WTC11 (cell line): ENCODE measurements at regions not wholly inside any gene's neighbourhood (a gene's known extent, or its start where the extent isn't known, plus 50 kb on each side); places are given as distances from the start of the nearest gene placed in this dataset.

Source experiments
- ATAC-seq: fragments of 200-7000 bp; cut with Tn5 transposase; 2 replicates; pipeline ENCODE4 v1.10.0; 2021; ENCODE audit warnings: mild to moderate bottlenecking, moderate library complexity
- CTCF ChIA-PET: fragments of 300-600 bp; sonication (Branson Sonifier 250); formaldehyde crosslinking; loops from one replicate; lab custom pipeline; 2021; ENCODE audit warnings: antibody characterized with exemption; lab: Charles Lee
- POLR2A ChIA-PET: fragments of 350-600 bp; sonication (Branson Sonifier 250); formaldehyde crosslinking; loops from one replicate; lab custom pipeline; 2021; ENCODE audit warnings: antibody characterized with exemption; lab: Charles Lee
- DNase-seq: peaks from one replicate; pipeline ENCODE4 v3.0.0; 2021; ENCODE audit warnings: low spot score
- H3K27ac Mint-ChIP-seq: 2 replicates; pipeline ENCODE4 v1.8.0; 2021; ENCODE audit warnings: mixed read lengths
- H3K27me3 Mint-ChIP-seq: 2 replicates; pipeline ENCODE4 v1.8.0; 2021; ENCODE audit warnings: low read depth, mild to moderate bottlenecking, moderate library complexity, mixed read lengths
- H3K36me3 Mint-ChIP-seq: 2 replicates; pipeline ENCODE4 v1.8.0; 2021; ENCODE audit warnings: mixed read lengths
- H3K4me1 Mint-ChIP-seq: 2 replicates; pipeline ENCODE4 v1.8.0; 2022; ENCODE audit warnings: mixed read lengths
- H3K4me3 Mint-ChIP-seq: 2 replicates; pipeline ENCODE4 v1.8.0; 2021; ENCODE audit warnings: mild to moderate bottlenecking, moderate library complexity, mixed read lengths
- H3K9me3 Mint-ChIP-seq: 2 replicates; pipeline ENCODE4 v1.8.0; 2021; ENCODE audit warnings: mixed read lengths
- ATF1 ChIP-seq: sonication (generic); formaldehyde crosslinking; IDR thresholded peaks from 2 replicates; pipeline ENCODE4 v1.8.1; 2023; ENCODE audit warnings: mild to moderate bottlenecking, moderate library complexity, missing genetic modification reagents
- ATF2 ChIP-seq: sonication (generic); formaldehyde crosslinking; IDR thresholded peaks from 2 replicates; pipeline ENCODE4 v1.8.1; 2022; ENCODE audit warnings: low read depth, missing genetic modification reagents, borderline replicate concordance
- E2F5 ChIP-seq: sonication (generic); formaldehyde crosslinking; IDR thresholded peaks from 2 replicates; pipeline ENCODE4 v1.8.1; 2022; ENCODE audit warnings: mild to moderate bottlenecking, moderate library complexity, missing genetic modification reagents
- FOXK1 ChIP-seq: sonication (generic); formaldehyde crosslinking; IDR thresholded peaks from 2 replicates; pipeline ENCODE4 v1.8.0; 2022; ENCODE audit warnings: mild to moderate bottlenecking, moderate library complexity, missing genetic modification reagents
- GTF2I ChIP-seq: fragments of 250-450 bp; sonication (Bioruptor Pico); conservative IDR thresholded peaks from 2 replicates; pipeline ENCODE4 v1.4.0; 2021; ENCODE audit warnings: mild to moderate bottlenecking
- HMGXB4 ChIP-seq: sonication (generic); formaldehyde crosslinking; IDR thresholded peaks from 2 replicates; pipeline ENCODE4 v1.8.1; 2023; ENCODE audit warnings: mild to moderate bottlenecking, moderate library complexity, missing genetic modification reagents
- IRF2 ChIP-seq: sonication (generic); formaldehyde crosslinking; IDR thresholded peaks from 2 replicates; pipeline ENCODE4 v1.8.0; 2022; ENCODE audit warnings: low read depth, missing genetic modification reagents, borderline replicate concordance
- NFATC4 ChIP-seq: fragments of 250-450 bp; sonication (Bioruptor Pico); IDR thresholded peaks from 2 replicates; pipeline ENCODE4 v1.9.0; 2021; ENCODE audit warnings: mild to moderate bottlenecking
- NR2C2 ChIP-seq: sonication (generic); formaldehyde crosslinking; IDR thresholded peaks from 2 replicates; pipeline ENCODE4 v1.8.0; 2022; ENCODE audit warnings: mild to moderate bottlenecking, missing genetic modification reagents
- OVOL2 ChIP-seq: fragments of 250-450 bp; sonication (Bioruptor Pico); IDR thresholded peaks from 2 replicates; pipeline ENCODE4 v1.9.0; 2021; ENCODE audit warnings: mild to moderate bottlenecking, borderline replicate concordance
- PRRX2 ChIP-seq: fragments of 250-450 bp; sonication (Bioruptor Pico); IDR thresholded peaks from 2 replicates; pipeline ENCODE4 v1.8.0; 2021; ENCODE audit warnings: mild to moderate bottlenecking
- RELA ChIP-seq: sonication (generic); formaldehyde crosslinking; IDR thresholded peaks from 2 replicates; pipeline ENCODE4 v1.8.1; 2022; ENCODE audit warnings: missing genetic modification reagents, mild to moderate bottlenecking, borderline replicate concordance
- RORB ChIP-seq: fragments of 250-450 bp; sonication (Bioruptor Pico); IDR thresholded peaks from 2 replicates; pipeline ENCODE4 v1.9.0; 2021; ENCODE audit warnings: mild to moderate bottlenecking
- SMAD4 ChIP-seq: sonication (generic); formaldehyde crosslinking; IDR thresholded peaks from 2 replicates; pipeline ENCODE4 v1.8.0; 2022; ENCODE audit warnings: mild to moderate bottlenecking, missing genetic modification reagents
- SOX15 ChIP-seq: fragments of 250-450 bp; sonication (Bioruptor Pico); IDR thresholded peaks from 2 replicates; pipeline ENCODE4 v1.9.0; 2021; ENCODE audit warnings: mild to moderate bottlenecking
- TCF7 ChIP-seq: sonication (generic); formaldehyde crosslinking; IDR thresholded peaks from 2 replicates; pipeline ENCODE4 v1.8.0; 2022; ENCODE audit warnings: mild to moderate bottlenecking, low read depth, missing genetic modification reagents, moderate library complexity
- TP53 ChIP-seq: sonication (generic); formaldehyde crosslinking; IDR thresholded peaks from 2 replicates; pipeline ENCODE4 v1.8.1; 2023; ENCODE audit warnings: mild to moderate bottlenecking, missing genetic modification reagents
- ZBTB21 ChIP-seq: sonication (generic); formaldehyde crosslinking; IDR thresholded peaks from 2 replicates; pipeline ENCODE4 v1.8.1; 2023; ENCODE audit warnings: mild to moderate bottlenecking, missing genetic modification reagents, borderline replicate concordance
- ZNF232 ChIP-seq: sonication (generic); formaldehyde crosslinking; IDR thresholded peaks from 2 replicates; pipeline ENCODE4 v1.8.0; 2022; ENCODE audit warnings: mild to moderate bottlenecking, missing genetic modification reagents
- ZNF396 ChIP-seq: fragments of 250-450 bp; sonication (Bioruptor Pico); IDR thresholded peaks from 2 replicates; pipeline ENCODE4 v1.8.0; 2021; ENCODE audit warnings: mild to moderate bottlenecking, moderate library complexity, borderline replicate concordance
- TF ChIP-seq, protein P1 (sequence below): sonication (generic); formaldehyde crosslinking; conservative IDR thresholded peaks from 2 replicates; pipeline ENCODE4 v1.8.1; 2023; ENCODE audit warnings: mild to moderate bottlenecking, low read depth, missing genetic modification reagents, moderate library complexity
- TF ChIP-seq, protein P2 (sequence below): fragments of 200-600 bp; IDR thresholded peaks from 2 replicates; pipeline ENCODE4 v1.8.0; 2022; ENCODE audit warnings: antibody characterized with exemption
- TF ChIP-seq, protein P3 (sequence below): fragments of 250-450 bp; sonication (Bioruptor Pico); IDR thresholded peaks from 2 replicates; pipeline ENCODE4 v2.1.2; 2022; ENCODE audit warnings: mild to moderate bottlenecking, moderate library complexity

DNA sequence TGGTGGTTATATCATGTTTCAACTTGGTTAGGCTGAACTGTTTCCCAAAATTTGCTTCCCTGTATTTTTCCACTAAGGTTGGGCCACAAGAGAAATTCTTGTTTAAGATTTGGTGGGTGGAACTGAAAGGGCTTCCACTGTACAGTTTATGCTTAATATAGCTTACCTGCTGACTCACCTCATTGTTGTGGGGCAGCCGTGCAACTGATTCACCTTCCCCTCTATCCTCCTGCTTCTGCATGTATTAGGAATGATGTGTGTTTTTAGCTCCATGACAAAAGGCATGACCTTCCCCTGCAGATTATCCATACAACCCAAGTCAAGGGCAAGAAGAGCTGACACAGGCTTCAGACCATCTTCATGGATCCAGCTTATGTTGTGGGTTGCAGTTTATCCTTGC is 98.4 kb upstream of the GULP1 start:
- no peak overlapping the region; the same call in 1 of the 2 replicates for H3K27ac Mint-ChIP-seq
- H3K36me3 Mint-ChIP-seq: no peaks in the 10 kb centered on the region
- no peaks in the 10 kb centered on the region for H3K9me3 Mint-ChIP-seq
- peaks cover 11% of the 10 kb centered on the region for H3K4me1 Mint-ChIP-seq
- TF ChIP-seq NFATC4 (CRISPR knock-in tag): no peak
- TF ChIP-seq, protein P1, sequence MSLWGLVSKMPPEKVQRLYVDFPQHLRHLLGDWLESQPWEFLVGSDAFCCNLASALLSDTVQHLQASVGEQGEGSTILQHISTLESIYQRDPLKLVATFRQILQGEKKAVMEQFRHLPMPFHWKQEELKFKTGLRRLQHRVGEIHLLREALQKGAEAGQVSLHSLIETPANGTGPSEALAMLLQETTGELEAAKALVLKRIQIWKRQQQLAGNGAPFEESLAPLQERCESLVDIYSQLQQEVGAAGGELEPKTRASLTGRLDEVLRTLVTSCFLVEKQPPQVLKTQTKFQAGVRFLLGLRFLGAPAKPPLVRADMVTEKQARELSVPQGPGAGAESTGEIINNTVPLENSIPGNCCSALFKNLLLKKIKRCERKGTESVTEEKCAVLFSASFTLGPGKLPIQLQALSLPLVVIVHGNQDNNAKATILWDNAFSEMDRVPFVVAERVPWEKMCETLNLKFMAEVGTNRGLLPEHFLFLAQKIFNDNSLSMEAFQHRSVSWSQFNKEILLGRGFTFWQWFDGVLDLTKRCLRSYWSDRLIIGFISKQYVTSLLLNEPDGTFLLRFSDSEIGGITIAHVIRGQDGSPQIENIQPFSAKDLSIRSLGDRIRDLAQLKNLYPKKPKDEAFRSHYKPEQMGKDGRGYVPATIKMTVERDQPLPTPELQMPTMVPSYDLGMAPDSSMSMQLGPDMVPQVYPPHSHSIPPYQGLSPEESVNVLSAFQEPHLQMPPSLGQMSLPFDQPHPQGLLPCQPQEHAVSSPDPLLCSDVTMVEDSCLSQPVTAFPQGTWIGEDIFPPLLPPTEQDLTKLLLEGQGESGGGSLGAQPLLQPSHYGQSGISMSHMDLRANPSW (CRISPR knock-in tag): no peak
- no peak for TF ChIP-seq GTF2I (CRISPR knock-in tag)
- TF ChIP-seq, protein P2, sequence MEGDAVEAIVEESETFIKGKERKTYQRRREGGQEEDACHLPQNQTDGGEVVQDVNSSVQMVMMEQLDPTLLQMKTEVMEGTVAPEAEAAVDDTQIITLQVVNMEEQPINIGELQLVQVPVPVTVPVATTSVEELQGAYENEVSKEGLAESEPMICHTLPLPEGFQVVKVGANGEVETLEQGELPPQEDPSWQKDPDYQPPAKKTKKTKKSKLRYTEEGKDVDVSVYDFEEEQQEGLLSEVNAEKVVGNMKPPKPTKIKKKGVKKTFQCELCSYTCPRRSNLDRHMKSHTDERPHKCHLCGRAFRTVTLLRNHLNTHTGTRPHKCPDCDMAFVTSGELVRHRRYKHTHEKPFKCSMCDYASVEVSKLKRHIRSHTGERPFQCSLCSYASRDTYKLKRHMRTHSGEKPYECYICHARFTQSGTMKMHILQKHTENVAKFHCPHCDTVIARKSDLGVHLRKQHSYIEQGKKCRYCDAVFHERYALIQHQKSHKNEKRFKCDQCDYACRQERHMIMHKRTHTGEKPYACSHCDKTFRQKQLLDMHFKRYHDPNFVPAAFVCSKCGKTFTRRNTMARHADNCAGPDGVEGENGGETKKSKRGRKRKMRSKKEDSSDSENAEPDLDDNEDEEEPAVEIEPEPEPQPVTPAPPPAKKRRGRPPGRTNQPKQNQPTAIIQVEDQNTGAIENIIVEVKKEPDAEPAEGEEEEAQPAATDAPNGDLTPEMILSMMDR: no peak
- TF ChIP-seq E2F5 (CRISPR knock-in tag): no peak
- no peak for TF ChIP-seq HMGXB4 (CRISPR knock-in tag)
- DNase-seq (no peak), ATAC-seq (no peak)
- H3K4me3 Mint-ChIP-seq: no peak overlapping the region
- POLR2A ChIA-PET: no interaction called here
- CTCF ChIA-PET: interaction anchor here (1.2 kb wide), 1 partner anchor 99 kb away, joined by 3 read pairs; no protein-coding TSS in a partner anchor
- H3K27me3 Mint-ChIP-seq: no peaks in the 10 kb centered on the region; the same call in 1 of the 2 replicates

DNA sequence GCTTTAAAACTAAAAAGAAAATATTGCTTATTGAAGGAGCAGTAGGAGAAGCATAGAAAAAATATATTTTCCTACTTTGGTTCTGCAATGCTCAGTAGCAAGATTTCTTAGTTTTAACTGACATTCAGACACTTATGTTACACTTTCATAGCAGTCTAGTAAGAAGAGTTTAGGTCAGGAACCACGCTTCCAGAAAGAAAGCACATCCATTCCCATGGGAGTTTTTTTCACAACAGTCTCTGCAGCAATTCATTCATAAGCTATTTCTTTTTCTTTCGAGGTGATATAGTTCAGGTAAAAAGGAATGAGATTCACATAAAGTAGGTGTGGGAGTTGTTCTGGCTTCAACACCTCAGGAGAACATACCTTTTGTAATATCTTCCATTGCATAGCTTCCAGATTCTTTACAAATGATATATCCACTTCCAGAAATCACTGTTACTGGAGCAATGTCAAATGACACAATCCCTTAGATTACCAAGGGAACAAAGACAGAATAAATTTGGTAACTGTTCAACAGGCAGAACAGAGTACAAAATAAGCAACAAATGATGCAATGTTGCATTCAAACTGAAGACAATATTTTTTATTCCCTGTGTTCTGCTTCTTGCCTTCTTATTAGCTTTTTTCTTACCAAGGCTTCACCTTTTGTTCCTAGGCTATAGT is 95.2 kb upstream of the GULP1 start:
- ChIA-PET POLR2A (no interaction called here), CTCF (interaction anchor here (0.6 kb wide), 1 partner anchor 29 kb away, joined by 4 read pairs; no protein-coding TSS in a partner anchor)
- H3K27ac Mint-ChIP-seq: no peak overlapping the region
- no peaks in the 10 kb centered on the region for H3K27me3 Mint-ChIP-seq
- ATAC-seq: no peak
- H3K36me3 Mint-ChIP-seq: no peaks in the 10 kb centered on the region
- no peak for DNase-seq
- H3K4me1 Mint-ChIP-seq: peaks cover 11% of the 10 kb centered on the region
- H3K4me3 Mint-ChIP-seq: no peak overlapping the region
- H3K9me3 Mint-ChIP-seq: peaks cover 4% of the 10 kb centered on the region; the same call in 1 of the 2 replicates
- TF ChIP-seq ZNF396 (CRISPR knock-in tag): no peak
- TF ChIP-seq, protein P3, sequence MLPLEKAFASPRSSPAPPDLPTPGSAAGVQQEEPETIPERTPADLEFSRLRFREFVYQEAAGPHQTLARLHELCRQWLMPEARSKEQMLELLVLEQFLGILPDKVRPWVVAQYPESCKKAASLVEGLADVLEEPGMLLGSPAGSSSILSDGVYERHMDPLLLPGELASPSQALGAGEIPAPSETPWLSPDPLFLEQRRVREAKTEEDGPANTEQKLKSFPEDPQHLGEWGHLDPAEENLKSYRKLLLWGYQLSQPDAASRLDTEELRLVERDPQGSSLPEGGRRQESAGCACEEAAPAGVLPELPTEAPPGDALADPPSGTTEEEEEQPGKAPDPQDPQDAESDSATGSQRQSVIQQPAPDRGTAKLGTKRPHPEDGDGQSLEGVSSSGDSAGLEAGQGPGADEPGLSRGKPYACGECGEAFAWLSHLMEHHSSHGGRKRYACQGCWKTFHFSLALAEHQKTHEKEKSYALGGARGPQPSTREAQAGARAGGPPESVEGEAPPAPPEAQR: no peak
- no peak for TF ChIP-seq RORB
- TF ChIP-seq TCF7 (CRISPR knock-in tag): no peak
- TF ChIP-seq ZNF232: no peak
- no peak for TF ChIP-seq TP53 (CRISPR knock-in tag)
- TF ChIP-seq, all 79 proteins: peak for 0

DNA sequence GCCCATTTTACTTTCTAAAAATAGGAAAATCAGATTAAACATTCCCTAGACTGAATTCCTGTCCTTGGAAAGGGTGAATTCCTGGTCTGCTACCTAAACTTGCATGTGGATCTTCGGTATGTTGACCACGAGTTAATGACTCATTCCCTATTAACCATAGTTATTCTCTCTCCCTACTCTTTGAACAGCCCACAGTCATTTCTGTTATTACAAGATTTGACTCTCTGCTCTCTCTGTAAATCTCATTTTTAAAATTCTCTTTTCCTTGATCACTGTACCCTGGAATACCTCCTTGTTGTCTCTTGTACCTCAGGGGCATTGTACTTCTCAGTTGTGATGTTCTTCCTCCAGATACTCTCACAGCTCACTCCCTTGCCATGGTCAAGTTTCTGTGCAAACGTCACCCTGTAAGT is 92.0 kb upstream of the GULP1 start:
- DNase-seq: no peak
- Mint-ChIP-seq H3K4me1 (peaks cover 11% of the 10 kb centered on the region), H3K9me3 (peaks cover 4% of the 10 kb centered on the region; the same call in 1 of the 2 replicates), H3K36me3 (no peaks in the 10 kb centered on the region), H3K27me3 (no peaks in the 10 kb centered on the region), H3K4me3 (no peak overlapping the region), H3K27ac (no peak overlapping the region)
- TF ChIP-seq RELA (CRISPR knock-in tag) (no peak), FOXK1 (CRISPR knock-in tag) (no peak), NR2C2 (CRISPR knock-in tag) (no peak), SMAD4 (CRISPR knock-in tag) (no peak), ZBTB21 (CRISPR knock-in tag) (no peak), ATF2 (CRISPR knock-in tag) (no peak), IRF2 (CRISPR knock-in tag) (no peak), SOX15 (CRISPR knock-in tag) (no peak), OVOL2 (CRISPR knock-in tag) (no peak), ATF1 (no peak), PRRX2 (CRISPR knock-in tag) (no peak)
- ATAC-seq: no peak
- CTCF ChIA-PET: no interaction called here
- POLR2A ChIA-PET: no interaction called here
